SK-N-SH (cell line): ENCODE measurements at regions not wholly inside any gene's neighbourhood (a gene's known extent, or its start where the extent isn't known, plus 50 kb on each side); places are given as distances from the start of the nearest gene placed in this dataset.

ENCODE experiments used
- CTCF ChIA-PET: fragments of 300-600, 350-600 bp; formaldehyde crosslinking; extraction: SDS; loops from one replicate; lab custom pipeline; 2021; lab: Yijun Ruan, JAX
- POLR2A ChIA-PET: fragments of 350-600 bp; sonication (Branson Sonifier 250); formaldehyde crosslinking; extraction: SDS; loops from one replicate; lab custom pipeline; 2020; ENCODE audit warnings: antibody characterized with exemption, inconsistent platforms; lab: Yijun Ruan, JAX
- DNase-seq: peaks from one replicate; pipeline ENCODE4 v3.0.0; 2012
- H2AFZ ChIP-seq: fragments of 200-600 bp; sonication (generic); 2 replicates; pipeline ENCODE4 v1.8.1; 2016; ENCODE audit warnings: antibody characterized with exemption, mild to moderate bottlenecking, low read depth
- H3F3A ChIP-seq: fragments of 200-600 bp; sonication (generic); replicated peaks from 2 replicates; pipeline ENCODE3; 2016; ENCODE audit warnings: antibody characterized with exemption, mild to moderate bottlenecking; ENCODE audit not compliant: insufficient read depth
- H3K27ac ChIP-seq, 2 experiments: fragments of 200-500 bp in 1 of 2; fragments of 200-600 bp in 1 of 2; sonication (Bioruptor generic) in 1 of 2; sonication (generic), shearing (Covaris generic) in 1 of 2; 2 replicates each; pipeline versions ENCODE4 v1.5.1 to v1.6.1; 2014 to 2016; ENCODE audit warnings: low read depth in 2 of 2, inconsistent platforms in 1 of 2, low read length in 1 of 2, mild to moderate bottlenecking in 1 of 2, mixed read lengths in 1 of 2
- H3K27me3 ChIP-seq: fragments of 200-600 bp; sonication (generic), shearing (Covaris generic); 2 replicates; pipeline ENCODE4 v1.6.1; 2016; ENCODE audit warnings: mixed run types; ENCODE audit not compliant: insufficient read depth
- H3K36me3 ChIP-seq, 2 experiments: fragments of 200-500 bp in 1 of 2; fragments of 200-600 bp in 1 of 2; sonication (Bioruptor generic) in 1 of 2; sonication (generic) in 1 of 2; replicated peaks in 1 of 2; 2 replicates each; pipeline versions ENCODE3 to v1.5.1; 2014 to 2016; ENCODE audit warnings: low read length in 1 of 2, mild to moderate bottlenecking in 1 of 2; ENCODE audit not compliant: insufficient read depth in 2 of 2, control insufficient read depth in 1 of 2
- H3K4me1 ChIP-seq, 2 experiments: fragments of 200-500 bp in 1 of 2; fragments of 200-600 bp in 1 of 2; sonication (Bioruptor generic) in 1 of 2; sonication (generic), shearing (Covaris generic) in 1 of 2; 2 replicates each; pipeline versions ENCODE4 v1.5.1 to v1.6.1; 2014 to 2016; ENCODE audit warnings: low read depth in 1 of 2, low read length in 1 of 2, mixed run types in 1 of 2; ENCODE audit not compliant: insufficient read depth in 2 of 2, control insufficient read depth in 1 of 2
- H3K4me2 ChIP-seq: fragments of 200-600 bp; sonication (generic), shearing (Covaris generic); 2 replicates; pipeline ENCODE4 v1.6.1; 2017; ENCODE audit warnings: mixed run types
- H3K4me3 ChIP-seq, 2 experiments: fragments of 200-500 bp in 1 of 2; fragments of 200-600 bp in 1 of 2; sonication (Bioruptor generic) in 1 of 2; sonication (generic), shearing (Covaris generic) in 1 of 2; 2 replicates each; pipeline versions ENCODE4 v1.5.1 to v1.8.1; 2014 to 2016; ENCODE audit warnings: low read depth in 2 of 2, inconsistent platforms in 1 of 2, low read length in 1 of 2, mild to moderate bottlenecking in 1 of 2, mixed read lengths in 1 of 2, moderate library complexity in 1 of 2
- H3K79me2 ChIP-seq: fragments of 200-600 bp; sonication (generic); 2 replicates; pipeline ENCODE4 v1.8.1; 2017; ENCODE audit warnings: mild to moderate bottlenecking; ENCODE audit not compliant: insufficient read depth
- H3K9ac ChIP-seq: fragments of 200-600 bp; sonication (generic); 2 replicates; pipeline ENCODE4 v1.6.1; 2017; ENCODE audit warnings: mixed run types
- H3K9me2 ChIP-seq: fragments of 200-600 bp; sonication (generic); 2 replicates; pipeline ENCODE4 v1.6.1; 2017; ENCODE audit warnings: mixed run types
- H3K9me3 ChIP-seq: fragments of 200-600 bp; sonication (generic); 2 replicates; pipeline ENCODE4 v1.6.1; 2017; ENCODE audit warnings: mixed run types, mild to moderate bottlenecking, moderate library complexity
- H4K20me1 ChIP-seq: fragments of 200-600 bp; sonication (generic); 2 replicates; pipeline ENCODE4 v1.6.1; 2017; ENCODE audit warnings: mild to moderate bottlenecking, mixed run types; ENCODE audit not compliant: insufficient read depth
- CHD2 ChIP-seq: fragments of 150-350 bp; IDR thresholded peaks from 2 replicates; pipeline ENCODE4 v1.6.1; 2018; ENCODE audit warnings: low read length; ENCODE audit not compliant: partially characterized antibody
- CTCF ChIP-seq: fragments of 200-600 bp; sonication (generic); IDR thresholded peaks from 2 replicates; pipeline ENCODE4 v1.6.1; 2017; ENCODE audit warnings: antibody characterized with exemption, mild to moderate bottlenecking, moderate library complexity
- ELF1 ChIP-seq: IDR thresholded peaks from 2 replicates; pipeline ENCODE4 v1.4.0; 2012
- FOSL2 ChIP-seq: IDR thresholded peaks from 2 replicates; pipeline ENCODE4 v1.4.0; 2012; ENCODE audit warnings: low read depth, mild to moderate bottlenecking, moderate library complexity, borderline replicate concordance
- FOXM1 ChIP-seq: IDR thresholded peaks from 2 replicates; pipeline ENCODE4 v1.4.0; 2012; ENCODE audit warnings: low read depth, mild to moderate bottlenecking
- JUND ChIP-seq: IDR thresholded peaks from 2 replicates; pipeline ENCODE4 v1.4.0; 2012
- MXI1 ChIP-seq: IDR thresholded peaks from 2 replicates; pipeline ENCODE4 v1.6.1; 2012; ENCODE audit warnings: mild to moderate bottlenecking, low read depth, low read length, improper control_type of control experiment
- NFIC ChIP-seq: IDR thresholded peaks from 2 replicates; pipeline ENCODE4 v1.4.0; 2012; ENCODE audit warnings: borderline replicate concordance
- NRF1 ChIP-seq: IDR thresholded peaks from 2 replicates; pipeline ENCODE4 v1.6.1; 2012; ENCODE audit warnings: low read depth, mild to moderate bottlenecking, low read length
- POLR2AphosphoS5 ChIP-seq: IDR thresholded peaks from 2 replicates; pipeline ENCODE4 v1.6.1; 2012; ENCODE audit warnings: low read depth, low read length
- RAD21 ChIP-seq: IDR thresholded peaks from 2 replicates; pipeline ENCODE4 v1.6.1; 2012; ENCODE audit warnings: mild to moderate bottlenecking, low read length
- TAF1 ChIP-seq: IDR thresholded peaks from 2 replicates; pipeline ENCODE4 v1.6.1; 2012; ENCODE audit warnings: low read depth, mild to moderate bottlenecking, low read length, moderate library complexity, borderline replicate concordance
- USF1 ChIP-seq: IDR thresholded peaks from 2 replicates; pipeline ENCODE4 v1.4.0; 2012; ENCODE audit warnings: low read depth, borderline replicate concordance
- YY1 ChIP-seq: IDR thresholded peaks from 2 replicates; pipeline ENCODE4 v1.4.0; 2012; ENCODE audit warnings: low read depth, mild to moderate bottlenecking
- ZBTB33 ChIP-seq: IDR thresholded peaks from 2 replicates; pipeline ENCODE4 v1.4.0; 2012; ENCODE audit warnings: low read depth, borderline replicate concordance
- WGBS: methylation state at CpG from one replicate; pipeline ENCODE4 v1.1.6; 2017; ENCODE audit warnings: low lambda C conversion rate; 5-methylcytosine and 5-hydroxymethylcytosine counted together
- TF ChIP-seq, protein P1 (sequence below): IDR thresholded peaks from 2 replicates; pipeline ENCODE4; 2012
- TF ChIP-seq, protein P2 (sequence below): fragments of 150-350 bp; IDR thresholded peaks from 2 replicates; pipeline ENCODE4 v1.6.1; 2016; ENCODE audit warnings: mild to moderate bottlenecking, low read depth, low read length
- TF ChIP-seq, protein P3 (sequence below): fragments of 150-350 bp; IDR thresholded peaks from 2 replicates; pipeline ENCODE4 v1.6.1; 2017; ENCODE audit warnings: antibody characterized with exemption, low read length, low read depth, borderline replicate concordance

- TF ChIP-seq, protein P1, sequence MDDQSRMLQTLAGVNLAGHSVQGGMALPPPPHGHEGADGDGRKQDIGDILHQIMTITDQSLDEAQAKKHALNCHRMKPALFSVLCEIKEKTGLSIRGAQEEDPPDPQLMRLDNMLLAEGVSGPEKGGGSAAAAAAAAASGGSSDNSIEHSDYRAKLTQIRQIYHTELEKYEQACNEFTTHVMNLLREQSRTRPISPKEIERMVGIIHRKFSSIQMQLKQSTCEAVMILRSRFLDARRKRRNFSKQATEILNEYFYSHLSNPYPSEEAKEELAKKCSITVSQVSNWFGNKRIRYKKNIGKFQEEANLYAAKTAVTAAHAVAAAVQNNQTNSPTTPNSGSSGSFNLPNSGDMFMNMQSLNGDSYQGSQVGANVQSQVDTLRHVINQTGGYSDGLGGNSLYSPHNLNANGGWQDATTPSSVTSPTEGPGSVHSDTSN, result no peak
- no peak for TF ChIP-seq ELF1
Measured at GRCh38 chr12:126428769-126429168, 1363.5 kb downstream of the AACS start (continued).

DNA sequence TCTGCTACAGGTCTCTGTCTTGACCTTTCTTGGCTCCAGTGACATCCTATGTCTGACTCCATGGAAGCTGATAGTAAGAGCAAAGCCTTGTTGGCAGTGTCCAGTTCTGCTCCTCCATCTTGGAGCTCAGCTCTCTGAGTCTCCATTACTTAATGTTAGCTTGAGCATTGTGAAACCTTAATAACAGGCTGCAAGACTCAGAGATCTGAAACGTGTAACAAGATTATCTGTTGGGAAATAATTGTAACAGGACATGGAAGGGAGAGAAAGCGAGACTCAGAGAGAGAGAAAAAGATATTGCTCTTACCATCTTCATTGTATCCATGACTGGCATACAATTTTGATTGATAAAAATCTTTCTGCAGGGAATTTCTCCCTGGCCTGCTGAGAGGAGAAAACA is 1365.7 kb downstream of the AACS start:
- CTCF ChIA-PET, result no interaction called here
- H3K9me2 ChIP-seq, result no peaks in the 10 kb centered on the region

More for the DNA sequence above, 1365.7 kb downstream of the AACS start:
- TF ChIP-seq, protein P2, sequence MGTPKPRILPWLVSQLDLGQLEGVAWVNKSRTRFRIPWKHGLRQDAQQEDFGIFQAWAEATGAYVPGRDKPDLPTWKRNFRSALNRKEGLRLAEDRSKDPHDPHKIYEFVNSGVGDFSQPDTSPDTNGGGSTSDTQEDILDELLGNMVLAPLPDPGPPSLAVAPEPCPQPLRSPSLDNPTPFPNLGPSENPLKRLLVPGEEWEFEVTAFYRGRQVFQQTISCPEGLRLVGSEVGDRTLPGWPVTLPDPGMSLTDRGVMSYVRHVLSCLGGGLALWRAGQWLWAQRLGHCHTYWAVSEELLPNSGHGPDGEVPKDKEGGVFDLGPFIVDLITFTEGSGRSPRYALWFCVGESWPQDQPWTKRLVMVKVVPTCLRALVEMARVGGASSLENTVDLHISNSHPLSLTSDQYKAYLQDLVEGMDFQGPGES, result no peak
- TF ChIP-seq CHD2 (no peak), RAD21 (no peak), FOSL2 (no peak), CTCF (no peak), NRF1 (no peak), NFIC (no peak), FOXM1 (no peak), TAF1 (no peak), ZBTB33 (no peak), MXI1 (no peak), USF1 (no peak), YY1 (no peak), POLR2AphosphoS5 (no peak), JUND (no peak)
- TF ChIP-seq, protein P3, sequence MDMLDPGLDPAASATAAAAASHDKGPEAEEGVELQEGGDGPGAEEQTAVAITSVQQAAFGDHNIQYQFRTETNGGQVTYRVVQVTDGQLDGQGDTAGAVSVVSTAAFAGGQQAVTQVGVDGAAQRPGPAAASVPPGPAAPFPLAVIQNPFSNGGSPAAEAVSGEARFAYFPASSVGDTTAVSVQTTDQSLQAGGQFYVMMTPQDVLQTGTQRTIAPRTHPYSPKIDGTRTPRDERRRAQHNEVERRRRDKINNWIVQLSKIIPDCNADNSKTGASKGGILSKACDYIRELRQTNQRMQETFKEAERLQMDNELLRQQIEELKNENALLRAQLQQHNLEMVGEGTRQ, result no peak
- no peaks in the 10 kb centered on the region for H3K9me3 ChIP-seq
- H3K36me3 ChIP-seq, result no peaks in the 10 kb centered on the region
- no peaks in the 10 kb centered on the region for H3F3A ChIP-seq
- no peak overlapping the region for H3K27ac ChIP-seq
- WGBS, result 31% methylated on average over 2 of the region's 2 CpGs
- no peaks in the 10 kb centered on the region for H3K79me2 ChIP-seq
- no peak overlapping the region for H3K4me2 ChIP-seq
- no peaks in the 10 kb centered on the region for H4K20me1 ChIP-seq
- peaks cover 0 to 3% of the 10 kb centered on the region in 2 experiments; a peak in 1 of 4 replicates for H3K4me1 ChIP-seq
- no peak overlapping the region for H3K9ac ChIP-seq
- H2AFZ ChIP-seq, result no peak overlapping the region
- DNase-seq, result no peak
- H3K4me3 ChIP-seq, result no peak overlapping the region
- POLR2A ChIA-PET, result no interaction called here
- H3K27me3 ChIP-seq, result no peaks in the 10 kb centered on the region
